ENCODE measurements at regions not wholly inside any gene's neighbourhood (a gene's known extent, or its start where the extent isn't known, plus 50 kb on each side); places are given as distances from the start of the nearest gene placed in this dataset.

DNA sequence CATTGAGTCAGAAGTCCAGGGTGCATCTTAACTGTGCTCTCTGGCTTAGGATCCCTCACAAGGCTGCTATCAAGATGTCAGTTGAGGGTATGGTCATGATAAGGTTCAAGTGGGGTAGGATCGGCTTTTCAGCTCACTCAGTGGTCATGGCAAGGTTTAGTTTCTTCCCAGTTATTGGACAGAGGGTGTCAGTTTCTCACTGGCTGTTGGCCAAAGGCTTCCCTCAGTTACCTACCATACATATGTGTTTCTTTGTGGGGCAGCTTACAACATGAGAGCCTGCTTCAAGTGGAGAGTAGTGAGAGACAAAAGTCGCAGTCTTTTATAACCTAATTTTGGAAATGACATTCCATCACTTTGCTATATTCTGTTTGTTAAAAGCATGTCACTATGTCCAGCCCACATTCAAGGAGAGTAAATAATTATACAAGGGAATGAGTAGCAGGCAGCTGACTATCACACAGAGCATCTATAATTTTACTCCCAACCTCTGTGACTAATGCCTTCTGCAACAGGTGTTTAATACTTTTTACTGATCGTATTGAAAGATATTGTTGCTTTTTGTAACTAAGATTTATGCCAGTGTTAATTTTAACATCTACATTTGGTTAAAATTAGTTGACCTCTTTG is 572.8 kb upstream of the FBXO33 start:
- H3K27ac ChIP-seq (ENCODE audit: low read depth, low read length) = no peak overlapping the region
- no peak overlapping the region for H3K4me3 ChIP-seq (ENCODE audit: low read depth, low read length)
- no peaks in the 10 kb centered on the region for H3K27me3 ChIP-seq (ENCODE audit: control insufficient read depth, insufficient read depth, low read length)
- no peaks in the 10 kb centered on the region for H3K36me3 ChIP-seq (ENCODE audit: control insufficient read depth, insufficient read depth, low read length)
- no CpG with 5 or more reads among the region's 3 CpGs for WGBS (ENCODE audit: insufficient coverage)
- H3K9me3 ChIP-seq (ENCODE audit: control insufficient read depth, insufficient read depth, low read length) = no peaks in the 10 kb centered on the region
- H3K4me1 ChIP-seq (ENCODE audit: control insufficient read depth, insufficient read depth, low read length) = no peaks in the 10 kb centered on the region
- DNase-seq (ENCODE audit: low read depth in 4 of 6, low spot score in 6 of 6) = no peak

DNA sequence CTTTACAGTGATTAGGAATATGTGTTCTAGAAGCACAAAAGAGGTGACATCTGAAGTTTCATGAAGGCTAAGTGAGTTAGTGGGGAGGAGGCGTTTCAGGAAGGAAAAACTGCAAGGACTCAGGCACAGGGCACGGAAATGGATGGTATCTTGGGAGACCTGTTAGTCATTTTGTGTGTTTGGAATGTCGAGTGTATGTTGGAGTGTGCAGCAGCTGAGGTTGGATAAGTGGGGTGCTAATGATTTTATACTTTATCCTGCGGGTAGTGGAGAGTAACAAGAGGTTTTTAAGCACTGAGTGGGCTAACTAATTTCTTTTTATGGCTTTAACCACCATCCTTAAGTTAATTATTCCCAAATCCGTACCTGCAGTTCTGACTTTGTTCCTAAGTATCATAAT is 571.5 kb upstream of the FBXO33 start:
- Histone ChIP-seq H3K4me1 (ENCODE audit: control insufficient read depth, insufficient read depth, low read length) (no peaks in the 10 kb centered on the region), H3K9me3 (ENCODE audit: control insufficient read depth, insufficient read depth, low read length) (no peaks in the 10 kb centered on the region), H3K27ac (ENCODE audit: low read depth, low read length) (no peak overlapping the region), H3K36me3 (ENCODE audit: control insufficient read depth, insufficient read depth, low read length) (no peaks in the 10 kb centered on the region), H3K4me3 (ENCODE audit: low read depth, low read length) (no peak overlapping the region), H3K27me3 (ENCODE audit: control insufficient read depth, insufficient read depth, low read length) (no peaks in the 10 kb centered on the region)
- WGBS (ENCODE audit: insufficient coverage) = 60% methylated on average over 3 of the region's 5 CpGs
- DNase-seq (ENCODE audit: low read depth in 4 of 6, low spot score in 6 of 6) = peak in 1 of 6 donors; percentile 32

DNA sequence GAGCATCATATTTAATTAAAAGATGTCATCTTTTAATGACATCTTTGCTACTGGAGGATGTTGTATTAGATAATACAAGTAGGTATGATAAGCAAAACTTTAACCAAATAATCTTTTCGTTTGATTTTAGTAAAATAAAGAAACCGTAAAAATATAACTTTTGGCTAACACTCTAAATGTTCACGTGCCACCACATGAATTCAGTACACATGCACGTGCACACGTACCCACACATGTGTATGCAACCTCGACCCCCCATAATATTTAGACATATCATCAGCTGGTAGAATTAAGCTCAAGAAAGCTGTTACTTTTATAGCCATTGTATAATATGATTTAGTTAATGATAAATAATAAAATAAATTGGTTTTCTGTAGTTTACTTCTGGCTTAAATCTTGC is 566.6 kb upstream of the FBXO33 start:
- no peaks in the 10 kb centered on the region for H3K36me3 ChIP-seq (ENCODE audit: control insufficient read depth, insufficient read depth, low read length)
- H3K27me3 ChIP-seq (ENCODE audit: control insufficient read depth, insufficient read depth, low read length) = no peaks in the 10 kb centered on the region
- H3K9me3 ChIP-seq (ENCODE audit: control insufficient read depth, insufficient read depth, low read length) = no peaks in the 10 kb centered on the region
- no peaks in the 10 kb centered on the region for H3K4me1 ChIP-seq (ENCODE audit: control insufficient read depth, insufficient read depth, low read length)
- H3K27ac ChIP-seq (ENCODE audit: low read depth, low read length) = no peak overlapping the region
- no CpG with 5 or more reads among the region's 6 CpGs for WGBS (ENCODE audit: insufficient coverage)
- DNase-seq (ENCODE audit: low read depth in 4 of 6, low spot score in 6 of 6) = no peak
- no peak overlapping the region for H3K4me3 ChIP-seq (ENCODE audit: low read depth, low read length)

DNA sequence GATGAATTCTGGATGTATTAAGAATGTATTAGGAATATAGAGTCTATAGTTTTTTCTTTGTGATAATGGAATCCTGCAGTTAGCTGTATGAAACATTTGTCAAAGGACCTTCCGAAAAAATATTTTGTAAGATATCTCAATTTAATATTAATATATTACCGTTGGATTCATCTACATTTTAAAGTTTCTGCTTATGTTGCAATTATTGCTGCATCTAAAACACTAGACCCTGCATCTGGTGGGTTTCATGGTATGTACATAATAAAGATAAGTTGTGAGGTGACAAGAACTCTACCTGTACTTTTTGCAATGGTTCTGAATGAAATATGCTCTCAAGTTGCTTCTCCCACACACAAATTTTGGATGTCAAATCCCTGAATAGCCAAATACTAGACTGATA is 565.9 kb upstream of the FBXO33 start:
- no peak overlapping the region for H3K27ac ChIP-seq (ENCODE audit: low read depth, low read length)
- no CpG with 5 or more reads among the region's 2 CpGs for WGBS (ENCODE audit: insufficient coverage)
- H3K36me3 ChIP-seq (ENCODE audit: control insufficient read depth, insufficient read depth, low read length) = no peaks in the 10 kb centered on the region
- no peak for DNase-seq (ENCODE audit: low read depth in 4 of 6, low spot score in 6 of 6)
- no peaks in the 10 kb centered on the region for H3K4me1 ChIP-seq (ENCODE audit: control insufficient read depth, insufficient read depth, low read length)
- no peaks in the 10 kb centered on the region for H3K27me3 ChIP-seq (ENCODE audit: control insufficient read depth, insufficient read depth, low read length)
- no peak overlapping the region for H3K4me3 ChIP-seq (ENCODE audit: low read depth, low read length)
- H3K9me3 ChIP-seq (ENCODE audit: control insufficient read depth, insufficient read depth, low read length) = no peaks in the 10 kb centered on the region

DNA sequence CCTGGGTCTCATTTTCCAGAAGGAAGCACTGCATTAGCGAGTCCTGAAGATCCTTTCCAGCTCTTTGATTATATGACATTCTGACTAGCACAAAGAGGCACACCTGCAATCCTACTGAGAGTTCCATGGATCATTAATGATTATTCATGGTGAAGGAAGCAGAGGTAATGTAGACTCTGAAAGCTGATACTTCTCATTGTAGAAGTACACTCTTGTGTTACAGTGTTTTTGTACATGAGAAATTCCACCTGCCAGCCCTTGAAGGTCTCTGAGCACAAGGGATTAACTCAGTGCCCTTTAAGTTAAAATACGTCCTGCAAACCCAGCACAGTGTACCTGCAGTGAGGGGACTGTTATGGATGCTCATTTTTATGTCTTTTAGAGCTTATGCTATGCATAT is 558.8 kb upstream of the FBXO33 start:
- Histone ChIP-seq H3K9me3 (ENCODE audit: control insufficient read depth, insufficient read depth, low read length) (peaks cover 3% of the 10 kb centered on the region), H3K27ac (ENCODE audit: low read depth, low read length) (no peak overlapping the region), H3K27me3 (ENCODE audit: control insufficient read depth, insufficient read depth, low read length) (no peaks in the 10 kb centered on the region), H3K4me1 (ENCODE audit: control insufficient read depth, insufficient read depth, low read length) (no peaks in the 10 kb centered on the region), H3K4me3 (ENCODE audit: low read depth, low read length) (no peak overlapping the region), H3K36me3 (ENCODE audit: control insufficient read depth, insufficient read depth, low read length) (no peaks in the 10 kb centered on the region)
- peak in 1 of 6 donors; percentile 8 for DNase-seq (ENCODE audit: low read depth in 4 of 6, low spot score in 6 of 6)
- 80% methylated on average over 1 of the region's 2 CpGs for WGBS (ENCODE audit: insufficient coverage)

DNA sequence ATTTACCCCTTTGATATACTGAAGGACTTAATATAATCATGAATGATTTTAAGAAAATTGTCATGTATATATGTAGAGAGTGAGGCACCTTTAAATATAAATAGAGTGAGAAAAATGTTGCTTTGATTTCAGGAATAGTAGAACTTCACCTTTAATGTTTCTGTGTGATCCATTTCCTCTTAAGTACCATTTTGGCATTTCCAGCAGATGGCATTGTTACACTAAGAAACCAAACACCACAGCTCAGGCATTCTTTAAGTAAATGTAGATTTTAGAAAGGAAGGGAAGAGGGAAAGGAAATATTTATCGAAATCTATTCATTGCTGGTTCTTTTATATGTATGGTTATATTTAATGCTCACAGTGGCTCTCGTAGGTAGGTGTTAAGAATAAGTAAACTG is 556.7 kb upstream of the FBXO33 start:
- Histone ChIP-seq H3K27me3 (ENCODE audit: control insufficient read depth, insufficient read depth, low read length) (no peaks in the 10 kb centered on the region), H3K4me1 (ENCODE audit: control insufficient read depth, insufficient read depth, low read length) (no peaks in the 10 kb centered on the region), H3K9me3 (ENCODE audit: control insufficient read depth, insufficient read depth, low read length) (peaks cover 3% of the 10 kb centered on the region), H3K27ac (ENCODE audit: low read depth, low read length) (no peak overlapping the region), H3K36me3 (ENCODE audit: control insufficient read depth, insufficient read depth, low read length) (no peaks in the 10 kb centered on the region), H3K4me3 (ENCODE audit: low read depth, low read length) (no peak overlapping the region)
- DNase-seq (ENCODE audit: low read depth in 4 of 6, low spot score in 6 of 6) = peak; percentile 33 to 93 (median 50)
- WGBS (ENCODE audit: insufficient coverage) = no CpG with 5 or more reads among the region's 2 CpGs

DNA sequence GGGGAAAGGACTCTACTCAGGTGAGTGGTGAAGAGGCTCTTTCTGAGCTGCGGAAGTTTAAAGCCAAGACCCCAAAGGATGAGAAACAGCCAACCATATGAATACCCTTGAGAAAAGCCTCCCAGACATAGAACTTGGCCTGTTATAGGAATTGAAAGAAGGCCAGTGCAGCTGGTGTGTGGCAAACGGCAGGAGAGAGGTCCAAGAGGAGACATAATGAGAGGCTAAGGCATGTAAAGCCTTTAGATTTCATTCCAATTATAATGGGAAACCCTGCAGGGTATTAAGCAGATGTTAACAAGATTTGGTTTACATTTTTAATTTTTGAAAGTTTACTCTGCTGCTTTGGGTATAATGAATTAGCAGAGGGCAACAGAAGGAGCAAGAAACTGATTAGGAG is 552.1 kb upstream of the FBXO33 start:
- no peak overlapping the region for H3K27ac ChIP-seq (ENCODE audit: low read depth, low read length)
- WGBS (ENCODE audit: insufficient coverage) = no CpG with 5 or more reads among the region's 2 CpGs
- H3K9me3 ChIP-seq (ENCODE audit: control insufficient read depth, insufficient read depth, low read length) = no peaks in the 10 kb centered on the region
- no peaks in the 10 kb centered on the region for H3K36me3 ChIP-seq (ENCODE audit: control insufficient read depth, insufficient read depth, low read length)
- H3K4me1 ChIP-seq (ENCODE audit: control insufficient read depth, insufficient read depth, low read length) = no peaks in the 10 kb centered on the region
- H3K27me3 ChIP-seq (ENCODE audit: control insufficient read depth, insufficient read depth, low read length) = no peaks in the 10 kb centered on the region
- H3K4me3 ChIP-seq (ENCODE audit: low read depth, low read length) = no peak overlapping the region
- peak in 2 of 6 donors; percentile 14 to 24 for DNase-seq (ENCODE audit: low read depth in 4 of 6, low spot score in 6 of 6)

DNA sequence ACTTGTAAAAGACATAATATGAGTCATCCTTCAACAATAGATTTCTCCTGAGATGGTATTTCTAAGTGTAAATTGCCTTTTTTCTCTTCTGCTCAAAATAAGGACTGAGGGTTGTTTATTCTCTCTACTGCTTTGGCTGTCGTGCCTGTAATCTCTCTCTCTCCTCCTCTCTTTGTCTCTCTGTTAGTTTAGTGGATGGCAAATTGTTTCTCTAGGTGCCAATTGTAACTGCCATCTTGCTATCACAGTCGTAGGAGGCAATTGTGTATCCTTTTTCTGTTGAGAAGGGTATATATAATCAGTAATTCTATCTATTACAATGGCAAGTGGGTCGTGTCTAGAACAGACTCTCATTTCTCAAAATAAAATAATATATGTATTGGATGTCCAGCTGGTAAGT is 545.0 kb upstream of the FBXO33 start:
- no CpG with 5 or more reads among the region's 3 CpGs for WGBS (ENCODE audit: insufficient coverage)
- Histone ChIP-seq H3K4me3 (ENCODE audit: low read depth, low read length) (no peak overlapping the region), H3K27ac (ENCODE audit: low read depth, low read length) (no peak overlapping the region), H3K4me1 (ENCODE audit: control insufficient read depth, insufficient read depth, low read length) (no peaks in the 10 kb centered on the region), H3K9me3 (ENCODE audit: control insufficient read depth, insufficient read depth, low read length) (no peaks in the 10 kb centered on the region), H3K36me3 (ENCODE audit: control insufficient read depth, insufficient read depth, low read length) (no peaks in the 10 kb centered on the region), H3K27me3 (ENCODE audit: control insufficient read depth, insufficient read depth, low read length) (no peaks in the 10 kb centered on the region)
- DNase-seq (ENCODE audit: low read depth in 4 of 6, low spot score in 6 of 6) = peak in 1 of 6 donors; percentile 12

DNA sequence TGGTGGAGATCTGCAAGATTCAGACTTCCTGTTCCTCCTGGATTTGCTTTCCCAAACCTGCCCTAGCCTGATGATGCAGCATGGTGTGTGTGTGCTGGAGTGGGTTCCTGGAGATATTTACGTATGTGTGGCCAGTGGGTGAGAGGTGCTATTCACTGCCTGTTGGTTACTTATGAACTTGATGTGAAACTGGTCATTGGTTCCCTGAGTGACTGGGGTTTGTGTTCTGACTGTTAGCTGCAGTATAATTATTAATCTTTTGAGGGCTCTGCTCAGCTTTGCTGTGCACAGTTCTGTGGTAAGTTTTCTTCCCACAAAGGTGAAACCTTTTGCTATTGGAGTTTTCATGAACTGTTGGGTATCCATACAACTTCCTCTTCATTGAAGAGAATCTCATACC is 541.8 kb upstream of the FBXO33 start:
- Histone ChIP-seq H3K4me1 (ENCODE audit: control insufficient read depth, insufficient read depth, low read length) (no peaks in the 10 kb centered on the region), H3K27ac (ENCODE audit: low read depth, low read length) (no peak overlapping the region), H3K4me3 (ENCODE audit: low read depth, low read length) (no peak overlapping the region), H3K9me3 (ENCODE audit: control insufficient read depth, insufficient read depth, low read length) (no peaks in the 10 kb centered on the region), H3K36me3 (ENCODE audit: control insufficient read depth, insufficient read depth, low read length) (no peaks in the 10 kb centered on the region), H3K27me3 (ENCODE audit: control insufficient read depth, insufficient read depth, low read length) (no peaks in the 10 kb centered on the region)
- WGBS (ENCODE audit: insufficient coverage) = 100% methylated on average over 1 of the region's 1 CpG
- DNase-seq (ENCODE audit: low read depth in 4 of 6, low spot score in 6 of 6) = no peak

DNA sequence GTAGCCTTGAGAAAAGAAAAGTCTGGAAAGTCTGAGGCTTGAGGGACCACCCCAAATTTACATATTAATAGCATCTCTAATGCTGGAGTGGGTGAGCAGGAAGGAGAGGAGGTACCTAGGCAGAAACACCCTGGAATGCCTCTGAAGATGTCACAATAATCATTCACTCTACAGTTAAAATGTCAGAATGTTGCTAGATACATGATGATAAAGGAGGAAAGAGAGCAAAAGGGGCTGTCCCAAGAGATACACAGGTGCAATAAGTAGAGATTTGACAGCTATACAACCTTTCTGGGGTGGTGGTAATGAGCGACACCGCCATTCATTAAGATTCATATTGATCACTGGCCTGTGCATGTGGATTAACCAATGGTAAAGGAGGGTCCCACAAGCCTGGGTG is 540.5 kb upstream of the FBXO33 start:
- H3K36me3 ChIP-seq (ENCODE audit: control insufficient read depth, insufficient read depth, low read length) = no peaks in the 10 kb centered on the region
- no peak overlapping the region for H3K4me3 ChIP-seq (ENCODE audit: low read depth, low read length)
- H3K9me3 ChIP-seq (ENCODE audit: control insufficient read depth, insufficient read depth, low read length) = no peaks in the 10 kb centered on the region
- no peak overlapping the region for H3K27ac ChIP-seq (ENCODE audit: low read depth, low read length)
- DNase-seq (ENCODE audit: low read depth in 4 of 6, low spot score in 6 of 6) = no peak
- no peaks in the 10 kb centered on the region for H3K4me1 ChIP-seq (ENCODE audit: control insufficient read depth, insufficient read depth, low read length)
- 90% methylated on average over 2 of the region's 2 CpGs for WGBS (ENCODE audit: insufficient coverage)
- H3K27me3 ChIP-seq (ENCODE audit: control insufficient read depth, insufficient read depth, low read length) = no peaks in the 10 kb centered on the region
